Cardiac muscle cell (in vitro differentiated cells and primary cell): ENCODE measurements at regions not wholly inside any gene's neighbourhood (a gene's known extent, or its start where the extent isn't known, plus 50 kb on each side); places are given as distances from the start of the nearest gene placed in this dataset.

Source experiments
- DNase-seq, 2 donors: peaks; one replicate each; pipeline versions ENCODE4 v3.0.0 to v3.0.0-alpha.2; 2010 to 2017; ENCODE audit warnings: low read depth in 1 of 2, low spot score in 1 of 2
- H3K27ac ChIP-seq: fragments of 200-600 bp; sonication (generic); 2 replicates; pipeline ENCODE4 v1.5.1; 2016
- H3K27me3 ChIP-seq: fragments of 200-600 bp; sonication (generic); 2 replicates; pipeline ENCODE4 v1.6.0; 2016; ENCODE audit warnings: control low read depth
- H3K36me3 ChIP-seq: fragments of 200-600 bp; sonication (generic); 2 replicates; pipeline ENCODE4 v1.5.1; 2016; ENCODE audit warnings: control low read depth
- H3K4me1 ChIP-seq: fragments of 200-600 bp; sonication (generic); 2 replicates; pipeline ENCODE4 v1.8.1; 2017; ENCODE audit warnings: low read depth, mild to moderate bottlenecking, mixed run types
- H3K4me3 ChIP-seq: fragments of 200-600 bp; sonication (generic); 2 replicates; pipeline ENCODE4 v1.5.1; 2016; ENCODE audit warnings: mild to moderate bottlenecking
- H3K9me3 ChIP-seq: fragments of 200-600 bp; sonication (generic); 2 replicates; pipeline ENCODE4 v1.5.1; 2017; ENCODE audit warnings: low read depth, mild to moderate bottlenecking, control low read depth
- CTCF ChIP-seq: IDR thresholded peaks from 2 replicates; pipeline ENCODE4 v1.5.1; 2012; ENCODE audit warnings: low read depth, mild to moderate bottlenecking, low read length

- DNase-seq = no peak
- Histone ChIP-seq H3K9me3 (no peaks in the 10 kb centered on the region), H3K4me3 (no peak overlapping the region), H3K36me3 (no peaks in the 10 kb centered on the region), H3K27ac (no peak overlapping the region), H3K27me3 (no peaks in the 10 kb centered on the region), H3K4me1 (no peaks in the 10 kb centered on the region)
- TF ChIP-seq CTCF = no peak
These were observed 944.4 kb downstream of the PDHA2 start for GRCh38 chr4:96784336-96784735.

DNA sequence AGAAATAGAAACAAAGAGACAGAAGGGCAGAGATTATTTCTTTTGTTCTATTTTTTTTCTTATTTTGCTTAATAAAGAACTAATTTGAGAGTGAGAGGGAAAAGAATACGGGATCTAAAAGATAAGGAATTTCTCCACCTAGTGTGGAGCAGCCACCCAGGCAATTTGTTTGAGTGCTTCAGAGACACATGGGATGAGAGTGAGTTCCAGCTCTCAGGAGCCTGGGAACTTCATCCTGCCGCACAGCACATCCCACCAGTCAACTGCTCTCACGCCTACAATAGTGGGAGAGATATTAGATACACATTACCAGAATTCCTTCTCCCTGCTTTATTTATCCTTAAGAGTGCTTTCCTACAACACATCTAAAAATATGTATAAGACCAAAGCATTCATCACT, 946.4 kb downstream of the PDHA2 start:
- TF ChIP-seq CTCF = no peak
- DNase-seq = no peak

GRCh38 chr4:96787766-96788165, 947.9 kb downstream of the PDHA2 start:
- H3K9me3 ChIP-seq = no peaks in the 10 kb centered on the region
- H3K36me3 ChIP-seq = no peaks in the 10 kb centered on the region
- no peak for DNase-seq
- no peaks in the 10 kb centered on the region for H3K4me1 ChIP-seq
- TF ChIP-seq CTCF = no peak
- H3K4me3 ChIP-seq = no peak overlapping the region
- H3K27ac ChIP-seq = no peak overlapping the region
- no peaks in the 10 kb centered on the region for H3K27me3 ChIP-seq

More for the DNA sequence above, 946.4 kb downstream of the PDHA2 start:
- H3K9me3 ChIP-seq = no peaks in the 10 kb centered on the region
- no peaks in the 10 kb centered on the region for H3K4me1 ChIP-seq
- H3K27ac ChIP-seq = no peak overlapping the region
- H3K27me3 ChIP-seq = no peaks in the 10 kb centered on the region
- no peak overlapping the region for H3K4me3 ChIP-seq
- no peaks in the 10 kb centered on the region for H3K36me3 ChIP-seq

DNA sequence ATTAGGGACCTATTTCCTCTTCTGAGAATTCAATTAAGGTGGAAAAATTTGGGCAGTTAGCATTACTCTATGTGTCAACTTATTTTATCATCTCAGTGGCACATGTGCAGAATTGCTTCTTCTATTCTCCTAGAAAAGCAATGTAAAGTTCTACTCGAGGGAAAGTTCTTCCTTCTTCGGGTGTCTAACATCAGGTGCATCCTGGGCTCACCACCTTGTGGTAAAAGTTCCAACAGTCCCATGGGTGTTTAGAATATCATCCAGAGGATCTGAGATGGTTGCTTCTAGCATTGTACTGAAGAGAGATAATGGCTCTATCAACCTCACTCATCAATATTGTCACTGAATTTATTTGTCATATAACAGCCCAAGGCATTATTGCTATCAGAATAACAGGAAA, 969.7 kb downstream of the PDHA2 start:
- Histone ChIP-seq H3K36me3 (no peaks in the 10 kb centered on the region), H3K9me3 (no peaks in the 10 kb centered on the region), H3K4me1 (no peaks in the 10 kb centered on the region), H3K27me3 (no peaks in the 10 kb centered on the region), H3K27ac (no peak overlapping the region), H3K4me3 (no peak overlapping the region)
- TF ChIP-seq CTCF = no peak
- no peak for DNase-seq

- H3K27ac ChIP-seq = no peak overlapping the region
- H3K9me3 ChIP-seq = no peaks in the 10 kb centered on the region
- H3K27me3 ChIP-seq = no peaks in the 10 kb centered on the region
- H3K4me3 ChIP-seq = no peak overlapping the region
- no peaks in the 10 kb centered on the region for H3K36me3 ChIP-seq
- peak in 1 of 2 donors; percentile 12 for DNase-seq
- no peaks in the 10 kb centered on the region for H3K4me1 ChIP-seq
- TF ChIP-seq CTCF = no peak
These were observed 987.2 kb downstream of the PDHA2 start for GRCh38 chr4:96827086-96827485.

DNA sequence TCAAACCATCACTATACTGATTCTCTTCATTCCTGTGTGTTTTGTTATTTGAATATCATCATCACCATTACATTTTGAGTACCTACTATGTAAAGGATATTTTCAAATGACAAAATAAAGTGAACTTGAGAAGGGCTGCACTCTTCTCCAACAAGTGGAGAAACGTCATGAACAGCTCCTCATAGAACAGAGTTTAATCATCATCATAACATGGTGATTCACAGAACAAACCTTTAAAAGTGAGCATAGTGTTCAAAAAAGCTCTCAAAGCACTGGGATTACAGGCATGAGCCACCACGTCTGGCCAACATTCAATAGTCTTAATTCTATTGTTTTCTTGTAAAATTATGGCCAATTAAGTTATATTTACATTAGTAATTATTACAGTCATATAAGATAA, 993.9 kb downstream of the PDHA2 start:
- H3K27me3 ChIP-seq = no peaks in the 10 kb centered on the region
- no peak for DNase-seq
- TF ChIP-seq CTCF = no peak
- no peak overlapping the region for H3K4me3 ChIP-seq
- no peaks in the 10 kb centered on the region for H3K9me3 ChIP-seq
- no peaks in the 10 kb centered on the region for H3K4me1 ChIP-seq
- H3K36me3 ChIP-seq = no peaks in the 10 kb centered on the region
- H3K27ac ChIP-seq = no peak overlapping the region
